GM12878 (cell line): ENCODE measurements at regions not wholly inside any gene's neighbourhood (a gene's known extent, or its start where the extent isn't known, plus 50 kb on each side); places are given as distances from the start of the nearest gene placed in this dataset.

Source experiments
- ATAC-seq: fragments of 200-7000 bp; cut with Tn5 transposase; 3 replicates; pipeline ENCODE4 v1.9.1; 2020; ENCODE audit warnings: mild to moderate bottlenecking, moderate library complexity
- BruUV-seq: library from RNA; stranded (reverse); fragments of 400-500 nt; replicated peaks from 2 replicates; lab custom pipeline; 2021; lab: Mats Ljungman, UMichigan
- CTCF ChIA-PET: fragments of 300-600 bp; sonication (Branson Sonifier 250); formaldehyde crosslinking; extraction: SDS; loops from one replicate; lab custom pipeline; 2021; ENCODE audit warnings: inconsistent platforms; lab: Yijun Ruan, JAX
- POLR2A ChIA-PET: fragments of 350-600 bp; formaldehyde crosslinking; extraction: SDS; loops from one replicate; lab custom pipeline; 2021; ENCODE audit warnings: inconsistent platforms; lab: Charles Lee
- RAD21 ChIA-PET: fragments of 300-600 bp; sonication (Branson Sonifier 250); formaldehyde crosslinking; loops from one replicate; lab custom pipeline; 2023; ENCODE audit warnings: antibody characterized with exemption; ENCODE audit not compliant: unreplicated experiment; lab: Charles Lee
- SMC1A ChIA-PET: fragments of 300-600 bp; sonication (Branson Sonifier 250); formaldehyde crosslinking; loops from one replicate; lab custom pipeline; 2023; ENCODE audit not compliant: unreplicated experiment, uncharacterized antibody; lab: Charles Lee
- DNase-seq: peaks from one replicate; pipeline ENCODE4 v3.0.0-alpha.2; 2011; ENCODE audit warnings: low read depth, low spot score
- FAIRE-seq: peaks from 3 replicates; lab custom pipeline; 2011; peaks lifted over from hg19 to GRCh38; lab: Jason Lieb, UNC
- H2AFZ ChIP-seq: 2 replicates; pipeline ENCODE4 v1.6.0; 2011; ENCODE audit warnings: low read depth, low read length, control low read depth; ENCODE audit not compliant: control insufficient read depth
- H3K27ac ChIP-seq: 2 replicates; pipeline ENCODE4 v1.5.1; 2011; ENCODE audit warnings: control low read depth; ENCODE audit not compliant: control insufficient read depth, insufficient read depth
- H3K27me3 ChIP-seq, 2 experiments: replicated peaks in 1 of 2; 2 replicates each; pipeline versions ENCODE4 v1.6.0 to v1.6.1; 2011; ENCODE audit warnings: low read length in 1 of 2; ENCODE audit not compliant: control insufficient read depth in 2 of 2, insufficient read depth in 2 of 2
- H3K36me3 ChIP-seq, 2 experiments: 2 replicates each; pipeline ENCODE4 v1.5.1; 2011; ENCODE audit warnings: low read length in 1 of 2; ENCODE audit not compliant: control insufficient read depth in 2 of 2, insufficient read depth in 2 of 2
- H3K4me1 ChIP-seq: 2 replicates; pipeline ENCODE4 v1.6.1; 2011; ENCODE audit warnings: mild to moderate bottlenecking, low read length, moderate library complexity, mixed read lengths; ENCODE audit not compliant: control insufficient read depth, insufficient read depth
- H3K4me2 ChIP-seq: 2 replicates; pipeline ENCODE4 v1.6.0; 2011; ENCODE audit warnings: control low read depth; ENCODE audit not compliant: control insufficient read depth, insufficient read depth
- H3K4me3 ChIP-seq: fragments of 200-600 bp; sonication (generic); 2 replicates; pipeline ENCODE4 v1.5.1; 2016
- H3K79me2 ChIP-seq: 2 replicates; pipeline ENCODE4 v1.6.0; 2011; ENCODE audit warnings: low read length; ENCODE audit not compliant: control insufficient read depth, insufficient read depth
- H3K9ac ChIP-seq: 2 replicates; pipeline ENCODE4 v1.8.0; 2011; ENCODE audit warnings: low read length, control low read depth, mixed read lengths; ENCODE audit not compliant: control insufficient read depth, insufficient read depth
- H3K9me3 ChIP-seq: replicated peaks from 3 replicates; pipeline ENCODE4 v1.5.1; 2011; ENCODE audit warnings: mild to moderate bottlenecking, low read length; ENCODE audit not compliant: control insufficient read depth, insufficient read depth
- H4K20me1 ChIP-seq: 2 replicates; pipeline ENCODE4 v1.6.0; 2011; ENCODE audit not compliant: control insufficient read depth, insufficient read depth
- ESRRA ChIP-seq: IDR thresholded peaks from 2 replicates; pipeline ENCODE4 v1.6.1; 2012; ENCODE audit warnings: mild to moderate bottlenecking, low read length, improper control_type of control experiment
- FOXK2 ChIP-seq: fragments of 450-650 bp; IDR thresholded peaks from 2 replicates; pipeline ENCODE4 v1.6.1; 2017; ENCODE audit warnings: mild to moderate bottlenecking, moderate library complexity
- JUNB ChIP-seq: IDR thresholded peaks from 2 replicates; pipeline ENCODE4 v1.6.1; 2016; ENCODE audit warnings: antibody characterized with exemption, mild to moderate bottlenecking
- KDM1A ChIP-seq: fragments of 200-600 bp; sonication (generic); IDR thresholded peaks from 2 replicates; pipeline ENCODE4 v1.6.1; 2016; ENCODE audit warnings: borderline replicate concordance
- NFXL1 ChIP-seq: fragments of 450-650 bp; IDR thresholded peaks from 2 replicates; pipeline ENCODE4 v1.6.1; 2017; ENCODE audit warnings: antibody characterized with exemption, mild to moderate bottlenecking, borderline replicate concordance
- NFYB ChIP-seq: IDR thresholded peaks from 2 replicates; pipeline ENCODE4 v1.6.1; 2011; ENCODE audit warnings: low read depth, mild to moderate bottlenecking, low read length, improper control_type of control experiment, moderate library complexity; ENCODE audit not compliant: insufficient read depth
- NR2C2 ChIP-seq: IDR thresholded peaks from 2 replicates; pipeline ENCODE4 v1.6.1; 2011; ENCODE audit warnings: borderline replicate concordance, low read depth; ENCODE audit not compliant: control insufficient read depth, insufficient read length
- POLR2AphosphoS2 ChIP-seq: IDR thresholded peaks from 2 replicates; pipeline ENCODE4 v1.6.1; 2011; ENCODE audit warnings: low read depth, mild to moderate bottlenecking, low read length, improper control_type of control experiment, moderate library complexity
- RFX5 ChIP-seq: IDR thresholded peaks from 2 replicates; pipeline ENCODE4 v1.6.1; 2011; ENCODE audit warnings: low read depth, low read length, improper control_type of control experiment
- SUZ12 ChIP-seq: fragments of 200-600 bp; sonication (generic); IDR thresholded peaks from one replicate; pipeline ENCODE4 v1.6.1; 2018; ENCODE audit warnings: antibody characterized with exemption, mild to moderate bottlenecking; ENCODE audit not compliant: unreplicated experiment
- WGBS: methylation state at CpG from one replicate; pipeline ENCODE4 v1.1.6; 2016; ENCODE audit warnings: low lambda C conversion rate; ENCODE audit not compliant: insufficient replicate concordance, insufficient coverage; ENCODE audit errors: missing lambda C conversion rate; 5-methylcytosine and 5-hydroxymethylcytosine counted together
- in situ Hi-C: fragments of 300-500 bp; cut with MboI; formaldehyde crosslinking; loops from 9 replicates; pipeline ENCODE4 v1.14.3; 2018; ENCODE audit warnings: mixed read lengths
- intact Hi-C: fragments of 100-400 bp; cut with micrococcal nuclease; formaldehyde crosslinking; loops from one replicate; pipeline ENCODE4 v1.14.2; 2022; ENCODE audit not compliant: unreplicated experiment

DNA sequence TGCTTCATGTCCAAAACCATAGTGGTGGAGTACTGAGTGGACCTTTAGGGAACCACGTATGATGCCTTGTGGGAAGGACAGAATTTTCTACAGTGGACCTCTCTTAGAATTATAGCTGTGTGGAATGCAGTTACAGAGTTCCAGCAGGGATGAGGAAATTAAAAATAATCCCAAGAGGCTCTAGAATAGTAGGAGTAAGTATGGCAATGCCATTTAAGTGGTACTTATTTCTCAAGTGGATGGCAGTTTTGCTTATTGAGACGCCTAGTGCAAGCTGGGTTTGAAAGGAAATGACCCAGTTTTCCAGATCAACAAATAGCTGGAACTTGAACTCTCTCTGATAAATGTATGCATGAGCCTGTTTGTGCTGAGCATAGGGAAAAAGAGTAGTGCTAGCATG lies 431.6 kb downstream of the PRR16 start:
- H3K4me3 ChIP-seq, result no peak overlapping the region
- RAD21 ChIA-PET, result no interaction called here
- FAIRE-seq (no peak), DNase-seq (no peak), ATAC-seq (no peak)
- H4K20me1 ChIP-seq, result no peaks in the 10 kb centered on the region
- H3K27ac ChIP-seq, result no peak overlapping the region
- SMC1A ChIA-PET, result no interaction called here
- H3K4me1 ChIP-seq, result no peaks in the 10 kb centered on the region
- POLR2A ChIA-PET, result no interaction called here
- 3% methylated on average over 2 of the region's 2 CpGs for WGBS
- no peak overlapping the region for H3K9ac ChIP-seq
- H3K9me3 ChIP-seq, result no peaks in the 10 kb centered on the region
- intact Hi-C loops, result no loop called here
- H2AFZ ChIP-seq, result no peak overlapping the region
- in situ Hi-C loops, result no loop called here
- TF ChIP-seq NFXL1, result no peak
- TF ChIP-seq RFX5, result no peak
- TF ChIP-seq NFYB, result no peak
- TF ChIP-seq ESRRA, result no peak
- TF ChIP-seq POLR2AphosphoS2, result no peak
- TF ChIP-seq KDM1A, result no peak
- no peak for TF ChIP-seq NR2C2
- H3K4me2 ChIP-seq, result no peak overlapping the region
- H3K27me3 ChIP-seq, result no peaks in the 10 kb centered on the region; a peak in 1 of 4 replicates
- no TSS peak for BruUV-seq
- H3K36me3 ChIP-seq, result no peaks in the 10 kb centered on the region
- CTCF ChIA-PET, result no interaction called here
- no peaks in the 10 kb centered on the region for H3K79me2 ChIP-seq

DNA sequence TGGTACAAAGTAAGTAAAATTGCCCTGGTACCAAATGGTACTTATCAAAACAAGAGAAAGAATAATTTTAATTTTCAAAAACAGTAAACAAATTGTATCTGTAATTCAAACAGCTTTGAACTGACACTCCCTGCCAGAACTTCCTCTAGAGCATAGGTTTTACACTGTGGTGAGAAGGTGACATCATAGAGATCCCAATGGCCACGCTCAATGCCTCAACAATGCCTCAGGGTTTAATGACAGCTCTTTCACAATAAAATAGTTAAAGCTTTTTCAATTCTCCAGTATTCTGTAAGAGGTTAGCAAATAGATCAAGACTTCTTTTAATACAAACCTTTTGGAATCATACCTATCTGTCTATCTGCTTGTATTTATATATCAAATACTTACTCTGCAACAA lies 437.1 kb downstream of the PRR16 start:
- Histone ChIP-seq H3K4me3 (no peak overlapping the region), H4K20me1 (no peaks in the 10 kb centered on the region), H3K9ac (no peak overlapping the region), H2AFZ (no peak overlapping the region), H3K79me2 (no peaks in the 10 kb centered on the region), H3K27me3 (no peaks in the 10 kb centered on the region), H3K27ac (no peak overlapping the region), H3K9me3 (no peaks in the 10 kb centered on the region)
- FAIRE-seq (no peak), DNase-seq (no peak)
- intact Hi-C loops, result no loop called here
- WGBS, result 0% methylated on average over 1 of the region's 1 CpG
- ChIA-PET POLR2A (no interaction called here), SMC1A (no interaction called here), RAD21 (no interaction called here)
- BruUV-seq, result no TSS peak
- TF ChIP-seq FOXK2, result no peak
- no peak for TF ChIP-seq SUZ12
- TF ChIP-seq JUNB, result no peak
- TF ChIP-seq, all 136 proteins: peak for 0
- Histone ChIP-seq H3K36me3 (no peaks in the 10 kb centered on the region), H3K4me1 (no peaks in the 10 kb centered on the region), H3K4me2 (no peak overlapping the region)
- CTCF ChIA-PET, result interaction anchor here (0.6 kb wide), 1 partner anchor 585 kb away, joined by 3 read pairs; no protein-coding TSS in a partner anchor
- in situ Hi-C loops, result no loop called here
- ATAC-seq, result no peak
